DMS79 treated with DMSO at 0.1 percent for 48 hours (cell line): ENCODE measurements at regions not wholly inside any gene's neighbourhood (a gene's known extent, or its start where the extent isn't known, plus 50 kb on each side); places are given as distances from the start of the nearest gene placed in this dataset.

ENCODE experiments used
- DNase-seq: peaks from one replicate; lab custom pipeline; 2025; lab: John Stamatoyannopoulos, UW

GRCh38 chr10:128221807-128222206 lies 95.6 kb upstream of the MKI67 start:
- DNase-seq = no peak

- no peak for DNase-seq
Measured at GRCh38 chr10:128222332-128222849, 96.2 kb upstream of the MKI67 start.

- DNase-seq = no peak
Measured at GRCh38 chr10:128230401-128230800, 104.2 kb upstream of the MKI67 start.

GRCh38 chr10:128233422-128233821 lies 107.2 kb upstream of the MKI67 start:
- no peak for DNase-seq

GRCh38 chr10:128237710-128238109 lies 111.5 kb upstream of the MKI67 start:
- DNase-seq = peak; percentile 32

- DNase-seq = no peak
Measured at GRCh38 chr10:128241023-128241422, 114.8 kb upstream of the MKI67 start.

- DNase-seq = no peak
Measured at GRCh38 chr10:128242641-128243040, 116.4 kb upstream of the MKI67 start.

GRCh38 chr10:128245026-128245425 lies 118.8 kb upstream of the MKI67 start:
- no peak for DNase-seq

- no peak for DNase-seq
Measured at GRCh38 chr10:128247576-128247975, 121.4 kb upstream of the MKI67 start.

GRCh38 chr10:128254476-128254875 lies 128.3 kb upstream of the MKI67 start:
- DNase-seq = no peak

- no peak for DNase-seq
Measured at GRCh38 chr10:128257428-128257827, 131.2 kb upstream of the MKI67 start.

- DNase-seq = no peak
Measured at GRCh38 chr10:128258421-128258976, 132.3 kb upstream of the MKI67 start.

GRCh38 chr10:128263891-128264688 lies 137.9 kb upstream of the MKI67 start:
- peak; percentile 52 for DNase-seq

- DNase-seq = no peak
Measured at GRCh38 chr10:128265596-128265995, 139.4 kb upstream of the MKI67 start.

- no peak for DNase-seq
Measured at GRCh38 chr10:128267581-128267980, 141.4 kb upstream of the MKI67 start.

- peak; percentile 63 for DNase-seq
Measured at GRCh38 chr10:128268015-128268722, 141.9 kb upstream of the MKI67 start.

GRCh38 chr10:128274938-128275337 lies 148.7 kb upstream of the MKI67 start:
- peak; percentile 57 for DNase-seq

- peak; percentile 40 for DNase-seq
Measured at GRCh38 chr10:128275388-128276177, 149.4 kb upstream of the MKI67 start.

GRCh38 chr10:128277267-128277840 lies 151.1 kb upstream of the MKI67 start:
- DNase-seq = no peak

GRCh38 chr10:128278362-128278761 lies 152.1 kb upstream of the MKI67 start:
- DNase-seq = no peak

- no peak for DNase-seq
Measured at GRCh38 chr10:128280271-128280670, 154.0 kb upstream of the MKI67 start.

GRCh38 chr10:128281343-128281742 lies 155.1 kb upstream of the MKI67 start:
- DNase-seq = no peak
